ENCODE measurements at regions not wholly inside any gene's neighbourhood (a gene's known extent, or its start where the extent isn't known, plus 50 kb on each side); places are given as distances from the start of the nearest gene placed in this dataset.

GRCh38 chr2:220648628-220649027 is 923.5 kb downstream of the EPHA4 start:
- H3K4me3 ChIP-seq (ENCODE audit: low read length in 2 of 2), result no peak overlapping the region
- H3K27ac ChIP-seq (ENCODE audit: low read depth in 2 of 2, low read length in 2 of 2), result no peak overlapping the region
- H3K27me3 ChIP-seq (ENCODE audit: control insufficient read depth in 2 of 2, insufficient read depth in 2 of 2, low read length in 2 of 2), result no peaks in the 10 kb centered on the region
- H3K36me3 ChIP-seq (ENCODE audit: control insufficient read depth in 2 of 2, insufficient read depth in 2 of 2, low read length in 2 of 2), result no peaks in the 10 kb centered on the region
- H3K4me1 ChIP-seq (ENCODE audit: control insufficient read depth in 2 of 2, insufficient read depth in 2 of 2, low read length in 2 of 2), result no peaks in the 10 kb centered on the region
- H3K9ac ChIP-seq (ENCODE audit: low read depth in 1 of 2, low read length in 2 of 2), result no peak overlapping the region
- H3K9me3 ChIP-seq (ENCODE audit: control insufficient read depth in 2 of 2, low read length in 2 of 2), result no peaks in the 10 kb centered on the region

- Histone ChIP-seq H3K4me3 (ENCODE audit: low read length in 2 of 2) (no peak overlapping the region), H3K27me3 (ENCODE audit: control insufficient read depth in 2 of 2, insufficient read depth in 2 of 2, low read length in 2 of 2) (no peaks in the 10 kb centered on the region), H3K4me1 (ENCODE audit: control insufficient read depth in 2 of 2, insufficient read depth in 2 of 2, low read length in 2 of 2) (no peaks in the 10 kb centered on the region), H3K9me3 (ENCODE audit: control insufficient read depth in 2 of 2, low read length in 2 of 2) (no peaks in the 10 kb centered on the region), H3K9ac (ENCODE audit: low read depth in 1 of 2, low read length in 2 of 2) (no peak overlapping the region), H3K36me3 (ENCODE audit: control insufficient read depth in 2 of 2, insufficient read depth in 2 of 2, low read length in 2 of 2) (no peaks in the 10 kb centered on the region), H3K27ac (ENCODE audit: low read depth in 2 of 2, low read length in 2 of 2) (no peak overlapping the region)
These were observed 918.3 kb downstream of the EPHA4 start for GRCh38 chr2:220653776-220654175.

- H3K9ac ChIP-seq (ENCODE audit: low read depth in 1 of 2, low read length in 2 of 2), result no peak overlapping the region
- H3K4me3 ChIP-seq (ENCODE audit: low read length in 2 of 2), result no peak overlapping the region
- no peaks in the 10 kb centered on the region for H3K36me3 ChIP-seq (ENCODE audit: control insufficient read depth in 2 of 2, insufficient read depth in 2 of 2, low read length in 2 of 2)
- H3K27me3 ChIP-seq (ENCODE audit: control insufficient read depth in 2 of 2, insufficient read depth in 2 of 2, low read length in 2 of 2), result no peaks in the 10 kb centered on the region
- H3K9me3 ChIP-seq (ENCODE audit: control insufficient read depth in 2 of 2, low read length in 2 of 2), result no peaks in the 10 kb centered on the region
- no peaks in the 10 kb centered on the region for H3K4me1 ChIP-seq (ENCODE audit: control insufficient read depth in 2 of 2, insufficient read depth in 2 of 2, low read length in 2 of 2)
- H3K27ac ChIP-seq (ENCODE audit: low read depth in 2 of 2, low read length in 2 of 2), result no peak overlapping the region
These were observed 917.8 kb downstream of the EPHA4 start for GRCh38 chr2:220654322-220654721.

- Histone ChIP-seq H3K4me3 (ENCODE audit: low read length in 2 of 2) (no peak overlapping the region), H3K9ac (ENCODE audit: low read depth in 1 of 2, low read length in 2 of 2) (no peak overlapping the region), H3K27ac (ENCODE audit: low read depth in 2 of 2, low read length in 2 of 2) (no peak overlapping the region), H3K36me3 (ENCODE audit: control insufficient read depth in 2 of 2, insufficient read depth in 2 of 2, low read length in 2 of 2) (no peaks in the 10 kb centered on the region), H3K27me3 (ENCODE audit: control insufficient read depth in 2 of 2, insufficient read depth in 2 of 2, low read length in 2 of 2) (no peaks in the 10 kb centered on the region), H3K9me3 (ENCODE audit: control insufficient read depth in 2 of 2, low read length in 2 of 2) (no peaks in the 10 kb centered on the region), H3K4me1 (ENCODE audit: control insufficient read depth in 2 of 2, insufficient read depth in 2 of 2, low read length in 2 of 2) (no peaks in the 10 kb centered on the region)
These were observed 911.6 kb downstream of the EPHA4 start for GRCh38 chr2:220660277-220661145.

GRCh38 chr2:220662431-220662830 is 909.7 kb downstream of the EPHA4 start:
- Histone ChIP-seq H3K9me3 (ENCODE audit: control insufficient read depth in 2 of 2, low read length in 2 of 2) (no peaks in the 10 kb centered on the region), H3K9ac (ENCODE audit: low read depth in 1 of 2, low read length in 2 of 2) (no peak overlapping the region), H3K4me1 (ENCODE audit: control insufficient read depth in 2 of 2, insufficient read depth in 2 of 2, low read length in 2 of 2) (no peaks in the 10 kb centered on the region), H3K4me3 (ENCODE audit: low read length in 2 of 2) (no peak overlapping the region), H3K27me3 (ENCODE audit: control insufficient read depth in 2 of 2, insufficient read depth in 2 of 2, low read length in 2 of 2) (no peaks in the 10 kb centered on the region), H3K27ac (ENCODE audit: low read depth in 2 of 2, low read length in 2 of 2) (no peak overlapping the region), H3K36me3 (ENCODE audit: control insufficient read depth in 2 of 2, insufficient read depth in 2 of 2, low read length in 2 of 2) (no peaks in the 10 kb centered on the region)

- Histone ChIP-seq H3K9me3 (ENCODE audit: control insufficient read depth in 2 of 2, low read length in 2 of 2) (no peaks in the 10 kb centered on the region), H3K27me3 (ENCODE audit: control insufficient read depth in 2 of 2, insufficient read depth in 2 of 2, low read length in 2 of 2) (no peaks in the 10 kb centered on the region), H3K4me3 (ENCODE audit: low read length in 2 of 2) (no peak overlapping the region), H3K36me3 (ENCODE audit: control insufficient read depth in 2 of 2, insufficient read depth in 2 of 2, low read length in 2 of 2) (no peaks in the 10 kb centered on the region), H3K9ac (ENCODE audit: low read depth in 1 of 2, low read length in 2 of 2) (no peak overlapping the region), H3K27ac (ENCODE audit: low read depth in 2 of 2, low read length in 2 of 2) (no peak overlapping the region), H3K4me1 (ENCODE audit: control insufficient read depth in 2 of 2, insufficient read depth in 2 of 2, low read length in 2 of 2) (no peaks in the 10 kb centered on the region)
These were observed 909.0 kb downstream of the EPHA4 start for GRCh38 chr2:220663065-220663464.

- H3K36me3 ChIP-seq (ENCODE audit: control insufficient read depth in 2 of 2, insufficient read depth in 2 of 2, low read length in 2 of 2), result no peaks in the 10 kb centered on the region
- H3K27ac ChIP-seq (ENCODE audit: low read depth in 2 of 2, low read length in 2 of 2), result no peak overlapping the region
These were observed 907.6 kb downstream of the EPHA4 start for GRCh38 chr2:220664272-220665107.

GRCh38 chr2:220665108-220665471 is 907.0 kb downstream of the EPHA4 start:
- H3K36me3 ChIP-seq (ENCODE audit: control insufficient read depth in 2 of 2, insufficient read depth in 2 of 2, low read length in 2 of 2), result no peaks in the 10 kb centered on the region
- H3K9me3 ChIP-seq (ENCODE audit: control insufficient read depth in 2 of 2, low read length in 2 of 2), result no peaks in the 10 kb centered on the region
- H3K4me1 ChIP-seq (ENCODE audit: control insufficient read depth in 2 of 2, insufficient read depth in 2 of 2, low read length in 2 of 2), result no peaks in the 10 kb centered on the region
- H3K27ac ChIP-seq (ENCODE audit: low read depth in 2 of 2, low read length in 2 of 2), result no peak overlapping the region
- no peak overlapping the region for H3K4me3 ChIP-seq (ENCODE audit: low read length in 2 of 2)
- H3K27me3 ChIP-seq (ENCODE audit: control insufficient read depth in 2 of 2, insufficient read depth in 2 of 2, low read length in 2 of 2), result no peaks in the 10 kb centered on the region
- no peak overlapping the region for H3K9ac ChIP-seq (ENCODE audit: low read depth in 1 of 2, low read length in 2 of 2)

More at GRCh38 chr2:220664272-220665107, 907.6 kb downstream of the EPHA4 start:
- Histone ChIP-seq H3K4me3 (ENCODE audit: low read length in 2 of 2) (no peak overlapping the region), H3K27me3 (ENCODE audit: control insufficient read depth in 2 of 2, insufficient read depth in 2 of 2, low read length in 2 of 2) (no peaks in the 10 kb centered on the region), H3K9ac (ENCODE audit: low read depth in 1 of 2, low read length in 2 of 2) (no peak overlapping the region), H3K4me1 (ENCODE audit: control insufficient read depth in 2 of 2, insufficient read depth in 2 of 2, low read length in 2 of 2) (no peaks in the 10 kb centered on the region), H3K9me3 (ENCODE audit: control insufficient read depth in 2 of 2, low read length in 2 of 2) (no peaks in the 10 kb centered on the region)

GRCh38 chr2:220669324-220669723 is 902.8 kb downstream of the EPHA4 start:
- Histone ChIP-seq H3K36me3 (ENCODE audit: control insufficient read depth in 2 of 2, insufficient read depth in 2 of 2, low read length in 2 of 2) (no peaks in the 10 kb centered on the region), H3K27me3 (ENCODE audit: control insufficient read depth in 2 of 2, insufficient read depth in 2 of 2, low read length in 2 of 2) (no peaks in the 10 kb centered on the region), H3K9me3 (ENCODE audit: control insufficient read depth in 2 of 2, low read length in 2 of 2) (no peaks in the 10 kb centered on the region), H3K9ac (ENCODE audit: low read depth in 1 of 2, low read length in 2 of 2) (no peak overlapping the region), H3K27ac (ENCODE audit: low read depth in 2 of 2, low read length in 2 of 2) (no peak overlapping the region), H3K4me3 (ENCODE audit: low read length in 2 of 2) (no peak overlapping the region), H3K4me1 (ENCODE audit: control insufficient read depth in 2 of 2, insufficient read depth in 2 of 2, low read length in 2 of 2) (no peaks in the 10 kb centered on the region)

- Histone ChIP-seq H3K36me3 (ENCODE audit: control insufficient read depth in 2 of 2, insufficient read depth in 2 of 2, low read length in 2 of 2) (no peaks in the 10 kb centered on the region), H3K4me3 (ENCODE audit: low read length in 2 of 2) (no peak overlapping the region), H3K4me1 (ENCODE audit: control insufficient read depth in 2 of 2, insufficient read depth in 2 of 2, low read length in 2 of 2) (no peaks in the 10 kb centered on the region), H3K9ac (ENCODE audit: low read depth in 1 of 2, low read length in 2 of 2) (no peak overlapping the region), H3K9me3 (ENCODE audit: control insufficient read depth in 2 of 2, low read length in 2 of 2) (no peaks in the 10 kb centered on the region), H3K27me3 (ENCODE audit: control insufficient read depth in 2 of 2, insufficient read depth in 2 of 2, low read length in 2 of 2) (no peaks in the 10 kb centered on the region), H3K27ac (ENCODE audit: low read depth in 2 of 2, low read length in 2 of 2) (no peak overlapping the region)
These were observed 901.6 kb downstream of the EPHA4 start for GRCh38 chr2:220670511-220670910.

Measured in mucosa of rectum (tissue), 2 donors.